HG02571 (cell line): ENCODE measurements at regions not wholly inside any gene's neighbourhood (a gene's known extent, or its start where the extent isn't known, plus 50 kb on each side); places are given as distances from the start of the nearest gene placed in this dataset.
A peak's percentile ranks its signal among the peaks of the same experiment; 100 is the strongest.
"Not testable (repeated sequence)": the region's sequence is repeated elsewhere in the genome, so short reads cannot be mapped to it uniquely, and the experiment has no call there.

ENCODE experiments used
- ATAC-seq: cut with Tn5 transposase; IDR thresholded peaks from one replicate; pipeline ENCODE4 v1.9.1; 2021; ENCODE audit warnings: mild to moderate bottlenecking, moderate library complexity; ENCODE audit not compliant: unreplicated experiment

- no peak for ATAC-seq
These were observed 635.4 kb upstream of the ATXN7L3B start for GRCh38 chr12:73902260-73902659.

DNA sequence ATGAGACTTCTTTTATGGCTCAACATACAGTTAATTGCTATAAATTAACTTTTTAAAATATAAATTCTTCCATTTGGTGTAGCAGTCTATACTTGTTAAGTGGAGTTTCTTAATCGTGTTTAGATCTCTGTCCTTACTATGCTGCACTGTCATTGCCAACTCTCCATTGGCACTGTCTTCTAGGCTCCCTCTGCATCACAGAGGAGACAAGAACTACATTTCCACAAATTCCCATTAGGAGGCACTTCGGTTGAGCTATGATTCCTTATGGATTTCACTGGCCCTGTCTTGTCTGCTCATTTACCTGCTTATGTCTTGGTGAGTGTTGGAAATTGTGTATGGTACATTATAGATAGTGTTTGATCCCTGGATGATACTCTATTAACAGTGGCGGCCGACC lies 630.9 kb upstream of the ATXN7L3B start:
- ATAC-seq: no peak

- ATAC-seq: no peak
These were observed 601.8 kb upstream of the ATXN7L3B start for GRCh38 chr12:73935817-73936216.

- no peak for ATAC-seq
These were observed 590.2 kb upstream of the ATXN7L3B start for GRCh38 chr12:73947326-73948026.

- ATAC-seq: no peak
These were observed 587.1 kb upstream of the ATXN7L3B start for GRCh38 chr12:73950507-73950906.

- ATAC-seq: no peak
These were observed 585.5 kb upstream of the ATXN7L3B start for GRCh38 chr12:73951956-73952703.

GRCh38 chr12:73964641-73965040 lies 573.0 kb upstream of the ATXN7L3B start:
- ATAC-seq: no peak

DNA sequence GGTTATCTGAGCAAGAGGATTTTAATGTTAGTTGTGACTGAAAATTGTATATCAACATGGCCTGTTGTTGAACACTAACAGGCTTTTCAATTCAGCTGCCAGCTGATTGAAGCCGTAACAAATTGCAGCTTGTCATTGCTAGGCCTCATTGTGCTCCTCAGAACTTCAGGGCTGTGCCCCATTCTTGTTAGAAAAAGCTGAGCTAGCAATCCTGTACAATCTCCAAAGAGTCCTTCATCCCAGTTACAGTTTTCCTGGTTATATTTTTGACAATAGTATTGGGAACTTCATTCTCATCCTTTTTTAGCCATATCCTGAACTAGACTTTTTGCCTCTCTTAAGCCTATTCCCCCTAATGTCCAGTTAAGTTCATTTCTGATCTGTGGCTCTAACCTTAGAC lies 564.1 kb upstream of the ATXN7L3B start:
- ATAC-seq: no peak

DNA sequence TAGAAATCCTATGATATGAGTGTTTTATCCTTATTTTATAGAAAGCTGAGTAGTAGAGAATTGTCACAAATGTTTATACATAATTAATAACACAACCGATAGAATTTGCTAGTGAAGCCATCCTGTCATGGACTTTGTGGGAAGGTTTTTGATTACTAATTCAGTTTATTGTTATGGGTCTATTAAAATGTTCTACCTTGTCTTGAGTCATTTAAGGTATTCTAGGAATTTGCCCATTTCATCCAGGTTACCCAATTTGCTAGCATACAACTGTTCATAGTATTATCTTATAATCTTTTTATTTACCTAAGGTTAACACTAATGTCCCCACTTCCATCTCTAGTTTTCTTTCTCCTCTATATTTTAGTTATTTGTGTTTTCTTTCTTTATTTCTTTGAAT lies 553.1 kb upstream of the ATXN7L3B start:
- no peak for ATAC-seq

GRCh38 chr12:73991138-73991537 lies 546.5 kb upstream of the ATXN7L3B start:
- no peak for ATAC-seq

DNA sequence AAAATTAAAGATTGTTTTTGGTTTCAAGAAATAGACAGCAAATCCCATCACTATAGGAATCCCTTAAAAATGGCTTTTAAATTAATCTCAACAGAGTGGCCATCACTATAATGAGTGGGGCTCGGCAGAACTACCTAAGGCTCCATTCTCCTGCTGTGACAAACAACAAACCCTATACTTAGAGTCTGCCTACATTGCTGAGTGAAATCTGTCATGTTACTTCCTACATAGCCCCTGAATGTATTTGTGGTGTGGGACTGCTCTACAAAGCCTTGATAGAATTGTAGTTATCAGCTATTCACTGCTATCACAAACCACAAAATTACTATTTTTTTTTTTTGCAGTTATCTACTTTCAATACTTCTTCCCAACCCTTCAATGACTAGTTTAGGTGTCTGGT lies 538.7 kb upstream of the ATXN7L3B start:
- ATAC-seq: no peak

GRCh38 chr12:74015118-74015517 lies 522.5 kb upstream of the ATXN7L3B start:
- no peak for ATAC-seq

- not testable (repeated sequence) for ATAC-seq
These were observed 521.3 kb upstream of the ATXN7L3B start for GRCh38 chr12:74016324-74016723.

- ATAC-seq: no peak
These were observed 518.8 kb upstream of the ATXN7L3B start for GRCh38 chr12:74018849-74019248.

GRCh38 chr12:74021937-74022336 lies 515.7 kb upstream of the ATXN7L3B start:
- ATAC-seq: peak; percentile 100

DNA sequence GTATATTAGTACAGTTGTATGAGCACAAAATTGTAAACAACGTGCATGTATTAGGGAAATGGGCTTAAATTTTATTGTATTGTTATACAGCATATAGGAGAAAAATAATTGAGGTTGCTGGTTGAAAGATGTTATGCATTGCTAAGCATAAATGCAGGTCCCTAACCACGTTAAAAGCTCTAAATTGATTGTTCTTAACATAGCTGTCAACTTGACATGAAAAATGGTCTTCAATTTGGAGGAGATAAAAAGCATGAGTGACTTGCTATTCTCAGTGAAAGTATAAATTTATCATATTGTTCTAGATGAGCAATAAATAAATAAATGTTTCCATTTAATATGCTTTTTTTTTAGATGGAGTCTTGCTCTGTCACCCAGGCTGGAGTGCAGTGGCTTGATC lies 506.6 kb upstream of the ATXN7L3B start:
- ATAC-seq: no peak

DNA sequence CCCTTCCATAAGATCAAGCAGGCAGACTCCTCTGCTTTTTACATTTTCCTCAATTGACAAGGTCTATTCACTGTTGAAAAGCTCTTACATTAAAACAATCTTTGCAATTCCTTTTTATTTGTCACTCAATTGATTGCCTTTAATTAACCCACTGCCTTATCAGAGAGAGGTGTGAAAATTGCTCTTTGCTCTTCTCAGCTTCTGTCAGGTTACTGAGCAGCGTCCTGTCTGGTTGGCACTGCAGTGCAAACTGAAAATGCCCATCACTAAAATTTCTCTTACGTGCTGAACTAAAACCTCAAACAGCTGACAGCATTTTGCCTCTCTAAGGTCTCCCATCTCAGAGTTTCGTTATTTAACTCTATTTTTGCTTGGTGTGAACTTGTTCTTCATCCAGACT lies 504.1 kb upstream of the ATXN7L3B start:
- ATAC-seq: no peak

- not testable (repeated sequence) for ATAC-seq
These were observed 498.5 kb upstream of the ATXN7L3B start for GRCh38 chr12:74039138-74039537.

- ATAC-seq: no peak
These were observed 494.3 kb upstream of the ATXN7L3B start for GRCh38 chr12:74043343-74043742.

- no peak for ATAC-seq
These were observed 488.3 kb upstream of the ATXN7L3B start for GRCh38 chr12:74049348-74049747.

GRCh38 chr12:74051848-74052247 lies 485.8 kb upstream of the ATXN7L3B start:
- ATAC-seq: no peak

- no peak for ATAC-seq
These were observed 471.2 kb upstream of the ATXN7L3B start for GRCh38 chr12:74066476-74066875.
